Neural cell (in vitro differentiated cells): ENCODE measurements at regions not wholly inside any gene's neighbourhood (a gene's known extent, or its start where the extent isn't known, plus 50 kb on each side); places are given as distances from the start of the nearest gene placed in this dataset.

Source experiments
- H2AFZ ChIP-seq: fragments of 200-600, 300-800 bp; sonication (generic), shearing (Covaris generic); 2 replicates; pipeline ENCODE4 v1.6.0; 2014; ENCODE audit warnings: low read depth, mild to moderate bottlenecking, antibody characterized with exemption, low read length, moderate library complexity
- H3F3A ChIP-seq: fragments of 200-600 bp; shearing (Covaris generic); 2 replicates; pipeline ENCODE4 v1.6.1; 2016; ENCODE audit warnings: mild to moderate bottlenecking, moderate library complexity, mixed read lengths, antibody characterized with exemption, low read length; ENCODE audit not compliant: insufficient read depth, poor library complexity, severe bottlenecking
- H3K27ac ChIP-seq: fragments of 200-600, 300-800 bp; sonication (generic), shearing (Covaris generic); 2 replicates; pipeline ENCODE4 v1.5.1; 2014; ENCODE audit warnings: mild to moderate bottlenecking, low read length, moderate library complexity
- H3K27me3 ChIP-seq: fragments of 300-800, 200-600 bp; sonication (generic), shearing (Covaris generic); 2 replicates; pipeline ENCODE4 v1.6.0; 2014; ENCODE audit warnings: mild to moderate bottlenecking, low read depth, low read length, moderate library complexity; ENCODE audit not compliant: insufficient read depth
- H3K36me3 ChIP-seq: fragments of 300-800, 200-600 bp; sonication (generic), shearing (Covaris generic); 2 replicates; pipeline ENCODE4 v1.5.1; 2014; ENCODE audit warnings: mild to moderate bottlenecking, antibody characterized with exemption, low read length, moderate library complexity; ENCODE audit not compliant: insufficient read depth
- H3K4me2 ChIP-seq: fragments of 300-800, 200-600 bp; sonication (generic), shearing (Covaris generic); 2 replicates; pipeline ENCODE4 v1.6.0; 2014; ENCODE audit warnings: mild to moderate bottlenecking, low read length
- H3K4me3 ChIP-seq: fragments of 300-800, 200-600 bp; sonication (generic), shearing (Covaris generic); 2 replicates; pipeline ENCODE4 v1.5.1; 2014; ENCODE audit warnings: mild to moderate bottlenecking, low read length, moderate library complexity
- H3K79me2 ChIP-seq: fragments of 200-600 bp; shearing (Covaris generic); replicated peaks from 2 replicates; pipeline ENCODE4 v1.6.0; 2014; ENCODE audit warnings: mild to moderate bottlenecking, low read length, moderate library complexity; ENCODE audit not compliant: insufficient read depth
- H3K9ac ChIP-seq: fragments of 300-800, 200-600 bp; sonication (generic), shearing (Covaris generic); 2 replicates; pipeline ENCODE4 v1.6.1; 2016; ENCODE audit warnings: mild to moderate bottlenecking, low read length, mixed read lengths
- H3K9me2 ChIP-seq: fragments of 200-600 bp; shearing (Covaris generic); 2 replicates; pipeline ENCODE4 v1.6.1; 2016; ENCODE audit warnings: mild to moderate bottlenecking, low read length, mixed read lengths; ENCODE audit not compliant: insufficient read depth
- H3K9me3 ChIP-seq: fragments of 200-600, 300-800 bp; sonication (generic), shearing (Covaris generic); 2 replicates; pipeline ENCODE4 v1.6.1; 2016; ENCODE audit warnings: mild to moderate bottlenecking, mixed run types, low read length, moderate library complexity, mixed read lengths
- H4K20me1 ChIP-seq: fragments of 200-600 bp; shearing (Covaris generic); 2 replicates; pipeline ENCODE4 v1.6.1; 2016; ENCODE audit warnings: mild to moderate bottlenecking, mixed run types; ENCODE audit not compliant: insufficient read depth
- EP300 ChIP-seq: fragments of 450-650 bp; conservative IDR thresholded peaks from 2 replicates; pipeline ENCODE4 v1.6.1; 2014; ENCODE audit warnings: antibody characterized with exemption, mild to moderate bottlenecking, moderate library complexity; ENCODE audit not compliant: poor library complexity, severe bottlenecking
- EZH2 ChIP-seq: fragments of 200-600, 300-800 bp; shearing (Covaris generic), sonication (generic); IDR thresholded peaks from 2 replicates; pipeline ENCODE4 v1.6.1; 2014; ENCODE audit warnings: antibody characterized with exemption, low read length, borderline replicate concordance, mild to moderate bottlenecking; ENCODE audit not compliant: insufficient read depth, poor library complexity, severe bottlenecking
- MXI1 ChIP-seq: fragments of 450-650 bp; conservative IDR thresholded peaks from 2 replicates; pipeline ENCODE4 v1.6.1; 2014; ENCODE audit warnings: antibody characterized with exemption, mild to moderate bottlenecking; ENCODE audit not compliant: poor library complexity, severe bottlenecking
- POLR2AphosphoS5 ChIP-seq: IDR thresholded peaks from 2 replicates; pipeline ENCODE4 v1.6.1; 2012
- RAD21 ChIP-seq: fragments of 450-650 bp; conservative IDR thresholded peaks from 2 replicates; pipeline ENCODE4 v1.6.1; 2014; ENCODE audit warnings: antibody characterized with exemption, mild to moderate bottlenecking, moderate library complexity
- SMC3 ChIP-seq: fragments of 450-650 bp; conservative IDR thresholded peaks from 2 replicates; pipeline ENCODE4 v1.6.1; 2014; ENCODE audit warnings: antibody characterized with exemption, mild to moderate bottlenecking, moderate library complexity; ENCODE audit not compliant: poor library complexity
- TAF1 ChIP-seq: IDR thresholded peaks from 2 replicates; pipeline ENCODE4 v1.6.1; 2012; ENCODE audit warnings: low read depth
- TF ChIP-seq, protein P1 (sequence below): IDR thresholded peaks from 2 replicates; pipeline ENCODE4 v1.6.1; 2012; ENCODE audit warnings: borderline replicate concordance
- TF ChIP-seq, protein P2 (sequence below): fragments of 450-650 bp; IDR thresholded peaks from 2 replicates; pipeline ENCODE4 v1.5.1; 2014; ENCODE audit warnings: antibody characterized with exemption, mild to moderate bottlenecking, moderate library complexity; ENCODE audit not compliant: poor library complexity, severe bottlenecking

DNA sequence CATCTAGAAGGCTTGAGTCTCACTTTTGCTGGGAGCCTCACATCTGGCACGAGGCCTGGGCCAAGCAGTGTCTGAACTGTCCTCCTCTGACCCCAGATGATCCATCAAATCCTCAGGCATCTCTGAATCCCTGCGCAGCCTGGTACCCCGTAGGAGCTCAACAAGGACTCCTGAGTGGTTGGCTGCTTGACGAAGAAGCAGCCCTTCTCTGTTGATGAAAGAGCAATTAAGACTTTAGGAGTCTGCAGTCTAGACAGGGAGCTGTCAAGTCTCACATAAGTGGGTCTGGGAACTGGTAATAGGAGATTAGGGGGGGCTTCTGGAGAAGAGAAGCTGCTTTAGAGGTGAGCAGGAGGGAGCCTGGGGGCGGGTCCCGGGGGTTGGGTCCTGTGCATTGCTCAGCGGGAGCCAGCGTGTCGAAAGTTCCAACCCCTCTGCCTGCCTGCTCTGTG is 326.0 kb downstream of the RPS24 start:
- H3K27me3 ChIP-seq, result no peaks in the 10 kb centered on the region
- no peak overlapping the region for H3K4me3 ChIP-seq
- peak overlapping the region; percentile 98 for H3K27ac ChIP-seq
- no peaks in the 10 kb centered on the region for H3K9me2 ChIP-seq
- no peak overlapping the region for H2AFZ ChIP-seq
- TF ChIP-seq MXI1, result no peak
- no peak for TF ChIP-seq POLR2AphosphoS5
- TF ChIP-seq SMC3, result no peak
- TF ChIP-seq, protein P1, sequence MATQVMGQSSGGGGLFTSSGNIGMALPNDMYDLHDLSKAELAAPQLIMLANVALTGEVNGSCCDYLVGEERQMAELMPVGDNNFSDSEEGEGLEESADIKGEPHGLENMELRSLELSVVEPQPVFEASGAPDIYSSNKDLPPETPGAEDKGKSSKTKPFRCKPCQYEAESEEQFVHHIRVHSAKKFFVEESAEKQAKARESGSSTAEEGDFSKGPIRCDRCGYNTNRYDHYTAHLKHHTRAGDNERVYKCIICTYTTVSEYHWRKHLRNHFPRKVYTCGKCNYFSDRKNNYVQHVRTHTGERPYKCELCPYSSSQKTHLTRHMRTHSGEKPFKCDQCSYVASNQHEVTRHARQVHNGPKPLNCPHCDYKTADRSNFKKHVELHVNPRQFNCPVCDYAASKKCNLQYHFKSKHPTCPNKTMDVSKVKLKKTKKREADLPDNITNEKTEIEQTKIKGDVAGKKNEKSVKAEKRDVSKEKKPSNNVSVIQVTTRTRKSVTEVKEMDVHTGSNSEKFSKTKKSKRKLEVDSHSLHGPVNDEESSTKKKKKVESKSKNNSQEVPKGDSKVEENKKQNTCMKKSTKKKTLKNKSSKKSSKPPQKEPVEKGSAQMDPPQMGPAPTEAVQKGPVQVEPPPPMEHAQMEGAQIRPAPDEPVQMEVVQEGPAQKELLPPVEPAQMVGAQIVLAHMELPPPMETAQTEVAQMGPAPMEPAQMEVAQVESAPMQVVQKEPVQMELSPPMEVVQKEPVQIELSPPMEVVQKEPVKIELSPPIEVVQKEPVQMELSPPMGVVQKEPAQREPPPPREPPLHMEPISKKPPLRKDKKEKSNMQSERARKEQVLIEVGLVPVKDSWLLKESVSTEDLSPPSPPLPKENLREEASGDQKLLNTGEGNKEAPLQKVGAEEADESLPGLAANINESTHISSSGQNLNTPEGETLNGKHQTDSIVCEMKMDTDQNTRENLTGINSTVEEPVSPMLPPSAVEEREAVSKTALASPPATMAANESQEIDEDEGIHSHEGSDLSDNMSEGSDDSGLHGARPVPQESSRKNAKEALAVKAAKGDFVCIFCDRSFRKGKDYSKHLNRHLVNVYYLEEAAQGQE, result no peak
- TF ChIP-seq EZH2, result no peak
- no peak for TF ChIP-seq RAD21
- TF ChIP-seq TAF1, result no peak
- TF ChIP-seq EP300, result no peak
- TF ChIP-seq, protein P2, sequence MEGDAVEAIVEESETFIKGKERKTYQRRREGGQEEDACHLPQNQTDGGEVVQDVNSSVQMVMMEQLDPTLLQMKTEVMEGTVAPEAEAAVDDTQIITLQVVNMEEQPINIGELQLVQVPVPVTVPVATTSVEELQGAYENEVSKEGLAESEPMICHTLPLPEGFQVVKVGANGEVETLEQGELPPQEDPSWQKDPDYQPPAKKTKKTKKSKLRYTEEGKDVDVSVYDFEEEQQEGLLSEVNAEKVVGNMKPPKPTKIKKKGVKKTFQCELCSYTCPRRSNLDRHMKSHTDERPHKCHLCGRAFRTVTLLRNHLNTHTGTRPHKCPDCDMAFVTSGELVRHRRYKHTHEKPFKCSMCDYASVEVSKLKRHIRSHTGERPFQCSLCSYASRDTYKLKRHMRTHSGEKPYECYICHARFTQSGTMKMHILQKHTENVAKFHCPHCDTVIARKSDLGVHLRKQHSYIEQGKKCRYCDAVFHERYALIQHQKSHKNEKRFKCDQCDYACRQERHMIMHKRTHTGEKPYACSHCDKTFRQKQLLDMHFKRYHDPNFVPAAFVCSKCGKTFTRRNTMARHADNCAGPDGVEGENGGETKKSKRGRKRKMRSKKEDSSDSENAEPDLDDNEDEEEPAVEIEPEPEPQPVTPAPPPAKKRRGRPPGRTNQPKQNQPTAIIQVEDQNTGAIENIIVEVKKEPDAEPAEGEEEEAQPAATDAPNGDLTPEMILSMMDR, result no peak
- no peaks in the 10 kb centered on the region for H3K9me3 ChIP-seq
- H3K9ac ChIP-seq, result peak overlapping the region; percentile 74
- H3K79me2 ChIP-seq, result no peaks in the 10 kb centered on the region
- H3F3A ChIP-seq, result no peaks in the 10 kb centered on the region
- H3K36me3 ChIP-seq, result no peaks in the 10 kb centered on the region
- H4K20me1 ChIP-seq, result no peaks in the 10 kb centered on the region
- no peak overlapping the region for H3K4me2 ChIP-seq

DNA sequence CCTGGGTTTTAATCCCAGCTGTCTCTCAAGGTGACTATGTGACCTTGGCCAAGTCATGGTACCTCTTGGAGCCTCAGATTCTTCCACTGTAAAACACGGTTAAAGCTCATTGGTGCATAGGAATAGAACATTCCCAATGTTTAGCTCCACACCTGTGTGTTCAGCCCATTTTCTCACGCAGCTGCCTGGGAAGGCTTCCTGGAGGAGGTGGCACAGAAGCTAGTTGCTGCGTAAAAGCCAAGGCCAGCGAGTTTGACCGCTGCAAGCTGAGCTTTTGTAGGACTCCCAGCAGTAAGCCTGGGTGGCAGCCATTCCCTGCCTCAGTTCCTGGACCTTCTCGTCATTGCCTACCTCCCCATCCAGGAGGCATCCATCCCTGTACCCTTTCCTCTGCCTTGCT is 326.6 kb downstream of the RPS24 start:
- Histone ChIP-seq H3K27ac (no peak overlapping the region), H3K9ac (no peak overlapping the region), H3K27me3 (no peaks in the 10 kb centered on the region), H4K20me1 (no peaks in the 10 kb centered on the region), H3K36me3 (no peaks in the 10 kb centered on the region), H3K4me3 (no peak overlapping the region), H3K4me2 (no peak overlapping the region), H2AFZ (no peak overlapping the region), H3K79me2 (no peaks in the 10 kb centered on the region), H3K9me2 (no peaks in the 10 kb centered on the region), H3K9me3 (no peaks in the 10 kb centered on the region), H3F3A (no peaks in the 10 kb centered on the region)
- TF ChIP-seq MXI1 (no peak), TAF1 (no peak), EP300 (no peak), EZH2 (no peak), RAD21 (no peak), POLR2AphosphoS5 (no peak), SMC3 (no peak)
- TF ChIP-seq, protein P1, result no peak
- TF ChIP-seq, protein P2, result no peak
